Globus pallidus (tissue), 1 donor: ENCODE measurements at regions not wholly inside any gene's neighbourhood (a gene's known extent, or its start where the extent isn't known, plus 50 kb on each side); places are given as distances from the start of the nearest gene placed in this dataset.

Experiments
- DNase-seq: peaks from one replicate; pipeline ENCODE4 v3.0.0-alpha.2; 2015; ENCODE audit warnings: low spot score

DNA sequence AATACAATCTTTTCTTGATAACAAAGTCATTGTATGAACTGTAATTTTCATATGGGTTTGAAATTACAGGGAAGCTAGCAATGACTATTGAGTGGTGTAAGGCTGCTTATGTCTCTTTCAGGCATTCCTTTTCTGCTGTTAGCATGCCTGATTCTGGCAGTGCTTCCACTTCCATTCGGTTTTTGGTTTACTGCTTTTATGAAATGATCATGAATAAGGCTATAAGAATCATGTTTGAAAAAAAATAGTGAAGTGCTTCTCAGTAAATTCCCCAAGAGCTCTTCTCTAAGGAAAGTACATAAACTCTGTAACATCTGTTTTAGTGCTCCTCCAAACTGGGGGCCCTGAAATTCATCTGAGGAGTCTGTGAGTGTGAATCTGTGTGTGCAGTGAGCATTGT, 434.0 kb upstream of the RGS6 start:
- no peak for DNase-seq

DNA sequence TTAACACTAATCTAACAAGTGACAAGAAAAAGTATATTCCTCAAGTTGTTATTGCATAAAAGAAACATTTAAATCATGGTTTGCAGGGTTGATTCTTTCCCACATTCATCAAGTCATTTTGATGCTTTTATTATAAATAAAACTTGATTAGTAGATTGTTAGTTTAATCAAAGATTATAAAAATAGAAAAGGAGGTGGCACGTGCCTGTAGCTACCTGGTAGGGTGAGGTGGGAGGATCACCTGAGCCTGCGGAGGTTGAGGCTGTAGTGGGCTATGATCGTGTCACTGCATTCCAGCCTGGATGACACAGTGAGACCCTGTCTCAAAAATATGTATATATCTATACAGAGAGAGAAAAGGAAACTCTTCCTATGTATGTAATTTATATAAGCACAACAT, 433.2 kb upstream of the RGS6 start:
- no peak for DNase-seq

DNA sequence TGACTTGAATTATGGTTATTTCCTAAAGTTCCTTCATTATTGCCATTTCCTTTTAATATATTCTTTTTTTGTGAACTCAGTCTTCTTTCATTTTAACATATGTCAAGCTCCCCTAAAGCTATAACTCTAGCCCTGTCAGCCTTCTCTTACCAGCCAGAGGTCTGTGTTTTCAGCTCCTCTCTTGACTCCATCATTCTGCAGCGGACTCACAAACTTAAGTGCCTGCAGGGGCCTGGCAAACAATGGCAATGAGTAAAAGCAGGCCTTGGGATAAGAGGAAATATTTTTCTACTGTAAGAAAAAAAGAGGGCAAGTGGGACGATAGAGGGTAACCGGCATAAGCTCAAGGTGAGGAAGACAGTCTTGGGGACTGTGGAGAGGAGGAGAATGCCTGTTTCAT, 424.5 kb upstream of the RGS6 start:
- no peak for DNase-seq

DNA sequence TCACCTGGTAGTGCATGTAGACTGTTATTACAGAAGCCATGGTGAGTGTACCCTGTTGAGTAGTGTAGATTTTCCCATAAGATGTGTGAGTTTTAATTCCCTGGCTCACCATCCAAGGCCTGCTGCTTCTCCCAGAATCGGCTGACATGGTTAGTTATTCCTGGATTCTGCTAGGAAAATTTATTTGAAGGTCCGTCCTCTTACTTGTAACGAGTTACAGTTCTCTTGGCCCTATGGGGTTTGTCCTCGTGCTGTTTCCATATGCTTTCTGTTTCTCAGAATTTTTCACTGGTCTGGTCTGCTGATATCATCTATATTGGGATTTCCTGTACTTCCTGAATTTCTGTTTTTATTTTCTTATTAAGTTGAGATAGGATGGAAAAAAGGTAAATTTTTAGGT, 423.3 kb upstream of the RGS6 start:
- DNase-seq = no peak

DNA sequence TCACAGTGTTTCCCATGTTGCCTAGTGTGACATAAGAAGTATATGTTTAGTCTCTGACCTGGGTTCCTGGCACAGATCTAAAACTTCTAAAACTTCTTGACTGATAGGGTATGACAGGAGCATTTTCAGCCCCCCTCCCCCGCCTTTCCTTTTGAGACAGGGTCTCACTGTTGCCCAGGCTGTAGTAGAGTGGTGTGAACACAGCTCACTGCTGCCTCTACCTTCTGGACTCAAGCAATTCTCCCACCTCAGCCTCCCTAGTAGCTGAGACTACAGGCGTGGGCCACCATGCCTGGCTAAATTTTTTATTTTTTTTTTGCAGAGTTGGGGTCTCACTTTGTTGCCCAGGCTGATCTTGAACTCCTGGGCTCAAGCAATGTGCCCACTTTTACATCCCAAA, 421.1 kb upstream of the RGS6 start:
- DNase-seq = no peak

DNA sequence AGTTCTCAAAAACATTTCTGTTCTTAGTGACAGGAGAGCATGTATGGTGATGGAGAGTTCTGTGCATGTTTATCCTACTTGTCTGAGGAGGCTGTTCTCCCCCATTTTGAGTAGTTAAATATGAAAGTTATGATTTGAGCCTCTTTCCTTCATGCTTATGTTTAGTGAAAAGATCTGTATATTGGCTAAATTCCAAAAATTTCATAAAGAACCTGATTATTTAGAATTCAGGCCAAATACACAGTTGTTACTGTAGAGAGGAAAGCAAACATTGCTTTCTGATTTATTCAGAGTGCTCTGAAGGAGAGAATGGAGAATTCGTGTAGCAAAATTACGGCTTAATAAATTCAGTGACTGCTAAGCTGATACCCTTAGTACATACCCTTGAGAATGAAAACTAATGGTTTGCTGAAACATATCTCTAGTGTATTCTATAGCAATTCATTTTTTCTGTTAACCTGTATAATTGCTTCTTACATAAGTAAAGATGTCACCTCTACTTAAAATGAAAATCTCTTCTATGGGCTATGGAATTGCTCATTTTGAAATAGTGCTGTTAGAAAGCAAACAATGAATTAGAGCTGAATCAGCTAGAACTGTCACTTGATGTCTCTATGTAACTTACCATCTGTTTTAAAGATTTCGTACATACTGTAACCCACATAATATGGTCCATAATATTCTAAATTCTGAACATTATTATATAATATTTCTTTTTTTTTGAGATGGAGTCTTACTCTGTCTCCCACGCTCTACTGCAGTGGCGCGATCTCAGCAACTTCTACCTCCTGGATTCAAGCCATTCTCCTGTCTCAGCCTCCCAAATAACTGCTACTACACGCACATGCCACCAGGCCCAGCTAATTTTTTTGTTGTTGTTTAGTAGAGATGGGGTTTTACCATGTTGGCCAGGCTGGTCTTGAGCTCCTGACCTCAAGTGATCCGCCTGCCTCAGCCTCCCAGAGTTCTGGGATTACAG, 417.0 kb upstream of the RGS6 start:
- DNase-seq = no peak

DNA sequence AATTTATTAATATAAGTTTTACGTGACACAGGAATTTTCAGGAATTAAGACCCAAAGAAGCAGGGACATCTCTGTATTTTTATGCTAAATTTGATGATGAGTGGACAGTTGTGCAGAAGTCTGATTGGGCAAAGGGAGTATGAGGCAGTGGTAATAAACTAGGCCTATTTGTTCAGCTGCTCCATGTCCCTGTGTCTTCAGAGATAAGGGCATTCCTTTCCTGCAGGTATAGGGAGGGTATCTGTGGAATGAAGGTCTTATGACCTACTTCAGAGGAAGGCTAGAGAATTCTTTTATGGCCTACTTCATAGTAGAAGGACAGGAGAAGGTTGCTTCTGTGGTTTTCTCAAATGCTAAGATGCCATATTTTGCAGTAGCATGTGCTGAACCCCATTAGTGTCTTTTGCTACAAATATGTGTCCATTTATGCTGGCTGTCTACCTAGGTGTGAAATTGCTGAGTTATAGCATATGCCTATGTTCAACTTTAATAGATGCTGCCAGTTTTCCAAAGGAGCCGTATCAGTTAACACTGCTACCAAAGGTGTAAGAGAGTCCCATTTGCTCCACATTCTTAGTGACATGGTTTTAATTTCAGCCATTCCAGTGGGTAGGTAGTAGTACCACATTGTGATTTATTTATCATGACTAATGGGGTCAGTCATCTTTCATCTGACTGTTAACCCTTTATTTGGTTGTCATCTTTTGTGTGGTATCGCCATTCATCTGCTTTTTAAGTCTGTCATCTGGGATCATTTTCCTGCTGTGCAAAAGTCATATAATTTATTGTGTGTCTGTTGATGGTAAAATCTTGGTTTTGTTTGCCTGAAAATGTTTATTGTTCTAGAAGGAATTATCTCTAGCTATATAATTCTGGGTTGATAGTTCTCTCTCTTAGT, 410.7 kb upstream of the RGS6 start:
- DNase-seq = no peak

DNA sequence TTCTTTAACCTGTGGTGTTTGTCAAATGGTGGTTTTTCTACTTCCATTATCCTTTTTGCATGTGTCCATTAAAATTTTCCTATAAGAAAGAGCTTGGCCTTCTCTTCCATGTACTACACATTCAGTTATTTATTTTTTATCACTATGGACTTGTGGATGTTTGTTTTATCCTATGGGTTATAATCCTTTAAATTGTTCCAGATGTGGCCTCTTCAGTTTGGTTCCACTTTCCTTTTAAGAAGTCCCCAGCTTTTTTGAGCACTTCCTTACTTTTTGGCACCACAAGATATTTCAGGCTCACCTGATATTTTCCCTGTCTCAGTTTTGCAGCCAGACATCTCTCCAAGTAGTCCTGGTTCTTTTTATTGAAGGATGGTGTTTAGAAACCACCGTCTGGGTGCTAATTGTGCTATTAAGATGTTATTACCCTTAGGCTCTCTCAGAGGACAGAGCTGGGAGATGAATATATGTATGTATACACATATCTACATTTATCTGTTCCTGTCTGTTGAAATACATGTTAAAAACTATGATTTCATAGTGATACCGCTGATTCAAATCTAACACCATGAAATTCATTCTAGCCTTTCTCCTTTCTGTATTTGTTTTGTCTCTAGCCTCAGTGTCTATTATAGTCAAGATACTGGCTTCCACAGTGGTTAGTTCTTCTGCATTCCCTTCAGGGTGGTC, 408.5 kb upstream of the RGS6 start:
- no peak for DNase-seq

DNA sequence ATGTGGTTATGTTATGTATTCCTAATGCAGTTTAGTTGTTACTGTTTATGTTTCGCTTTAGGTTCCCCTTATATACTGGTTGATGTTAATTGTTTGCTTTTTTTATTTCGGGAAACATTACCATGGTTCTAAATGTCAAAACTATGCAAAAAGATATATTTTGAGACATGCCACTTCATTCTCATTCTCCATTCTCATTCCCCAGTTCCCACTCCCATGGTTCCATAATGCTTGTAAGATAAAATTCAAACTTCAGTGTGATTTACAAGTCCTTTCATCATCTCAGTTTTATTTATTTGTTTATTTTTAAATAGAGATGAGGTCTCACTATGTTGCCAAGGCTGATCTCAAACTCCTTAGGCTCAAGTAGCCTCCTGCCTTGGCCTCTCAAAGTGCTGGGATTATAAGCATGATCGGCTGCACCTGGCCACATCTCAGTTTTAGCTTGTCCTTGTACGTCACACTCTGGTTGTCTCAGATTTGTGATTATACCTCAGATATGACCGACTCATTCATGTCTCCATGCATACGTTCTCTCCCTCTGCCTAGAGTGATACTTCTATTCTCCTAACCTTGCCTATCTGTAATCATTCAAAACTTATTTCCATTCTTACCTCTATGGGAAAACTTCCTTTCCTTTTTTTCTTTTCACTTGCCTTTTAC, 407.8 kb upstream of the RGS6 start:
- no peak for DNase-seq

DNA sequence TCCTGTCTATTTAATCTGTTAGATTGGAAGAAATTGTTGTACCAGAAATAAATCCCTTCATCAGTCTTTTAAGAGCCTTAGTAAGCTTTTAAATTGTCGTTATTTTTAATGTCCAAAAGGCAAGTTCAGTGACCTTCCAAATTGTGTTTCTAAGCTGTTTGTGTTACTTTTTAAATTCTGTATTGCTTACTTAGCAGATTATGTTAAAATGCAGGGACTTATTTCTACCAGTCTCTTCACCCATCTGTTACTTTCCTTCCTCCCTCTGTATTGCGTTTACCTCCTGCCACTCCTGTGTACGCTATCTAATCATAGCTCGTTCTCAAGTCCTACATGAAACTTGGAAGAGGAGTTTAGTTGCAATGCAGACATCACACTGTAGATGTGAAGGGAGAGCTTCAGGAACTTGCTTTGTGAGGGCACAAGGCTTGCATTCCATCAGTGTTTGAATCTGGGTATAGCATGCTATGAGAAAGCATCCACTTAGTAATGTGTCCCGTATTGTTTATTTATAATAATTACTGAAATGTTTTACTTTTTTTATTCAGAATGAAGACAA, 406.5 kb upstream of the RGS6 start:
- DNase-seq = no peak

DNA sequence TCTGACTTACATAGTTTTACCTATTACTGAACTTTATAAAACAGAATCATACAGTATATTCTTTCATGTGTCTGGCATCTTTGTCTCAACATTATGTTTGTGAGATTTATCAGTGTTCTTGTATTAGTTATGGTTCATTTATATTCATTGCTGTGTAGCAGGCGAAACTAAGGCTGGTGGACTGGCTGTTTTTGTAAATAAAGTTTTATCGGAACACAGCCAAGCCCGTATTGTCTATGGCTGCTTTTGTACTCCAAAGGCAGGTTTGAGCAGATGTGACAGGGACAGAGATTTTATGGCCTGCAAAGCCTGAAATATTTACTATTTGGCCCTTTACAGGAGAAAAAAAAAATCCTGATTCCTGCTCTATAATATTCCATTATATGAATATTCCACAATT, 405.8 kb upstream of the RGS6 start:
- DNase-seq = no peak

DNA sequence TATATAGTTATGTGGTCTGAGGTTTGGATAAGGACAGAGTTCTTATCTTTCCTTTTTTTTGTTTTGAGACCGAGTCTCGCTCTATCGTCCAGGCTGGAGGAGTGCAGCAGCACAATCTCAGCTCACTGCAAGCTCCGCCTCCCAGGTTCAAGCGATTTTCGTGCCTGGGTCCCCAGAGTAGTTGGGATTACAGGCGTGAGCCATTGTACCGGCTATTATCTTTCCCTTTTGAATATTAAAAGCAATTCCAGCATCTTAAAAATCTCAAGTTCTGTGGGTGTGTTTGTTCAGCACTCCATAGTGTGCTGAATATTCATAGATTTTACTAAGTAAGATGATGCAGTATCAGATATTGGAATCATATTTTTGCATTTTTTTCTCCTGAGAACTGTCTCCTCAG, 404.4 kb upstream of the RGS6 start:
- no peak for DNase-seq

DNA sequence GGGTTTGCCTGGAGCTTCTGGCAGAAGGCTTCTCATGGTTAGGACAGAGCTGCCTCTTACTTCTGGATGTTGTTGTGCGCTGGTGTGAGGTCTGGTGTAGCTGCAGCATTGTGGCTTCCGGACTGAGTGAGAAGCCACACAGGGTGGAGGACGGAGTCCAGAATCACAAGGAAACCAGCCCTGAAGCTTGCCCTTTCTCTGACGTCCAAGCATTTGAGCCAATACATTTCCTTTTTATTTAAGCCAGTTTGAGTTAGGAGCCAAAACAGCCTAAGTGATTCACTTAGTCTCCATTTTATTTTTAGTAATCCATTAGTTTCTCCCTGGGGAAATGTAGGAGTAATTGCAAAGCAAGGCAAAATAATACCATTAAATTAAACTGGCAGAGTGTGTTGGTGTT, 402.4 kb upstream of the RGS6 start:
- DNase-seq = peak; percentile 40

DNA sequence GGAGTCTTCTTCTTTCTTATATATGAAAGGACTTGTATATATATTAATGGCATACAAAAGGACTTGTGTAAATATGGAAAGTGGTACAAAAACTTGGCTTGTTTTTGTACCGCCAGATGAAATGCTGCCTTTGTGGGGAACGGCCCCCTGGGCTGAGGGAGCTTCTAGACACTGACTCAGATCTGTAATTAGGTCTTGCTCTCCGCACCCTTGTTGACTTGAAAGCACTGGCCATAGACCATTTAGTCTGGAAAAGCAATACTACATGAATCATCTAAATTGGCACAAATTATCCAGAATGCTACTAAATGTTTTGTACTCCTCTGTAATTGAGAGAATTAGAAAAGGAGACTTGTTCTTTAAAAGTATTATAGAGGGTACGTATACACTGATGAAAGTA, 399.9 kb upstream of the RGS6 start:
- DNase-seq = peak; percentile 17

DNA sequence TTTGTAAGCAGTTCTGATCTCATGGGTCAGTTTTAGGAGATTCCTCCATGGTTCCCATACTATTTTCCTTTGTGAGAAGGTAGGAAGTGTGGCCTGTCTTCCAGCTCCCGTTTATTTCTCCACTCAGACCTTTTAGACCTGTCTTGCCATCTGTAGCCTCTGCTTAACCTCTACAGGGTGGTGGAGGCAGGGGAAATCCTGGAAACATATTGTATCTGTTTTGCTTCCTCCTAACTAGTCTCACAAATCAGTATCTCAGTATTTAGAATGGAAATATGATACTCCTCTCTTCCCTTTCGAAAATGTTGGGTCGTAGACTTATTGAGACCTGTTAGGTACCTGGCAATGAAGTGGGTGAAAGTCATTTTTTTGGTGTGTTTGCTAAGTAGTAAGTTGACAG, 399.4 kb upstream of the RGS6 start:
- DNase-seq = no peak

DNA sequence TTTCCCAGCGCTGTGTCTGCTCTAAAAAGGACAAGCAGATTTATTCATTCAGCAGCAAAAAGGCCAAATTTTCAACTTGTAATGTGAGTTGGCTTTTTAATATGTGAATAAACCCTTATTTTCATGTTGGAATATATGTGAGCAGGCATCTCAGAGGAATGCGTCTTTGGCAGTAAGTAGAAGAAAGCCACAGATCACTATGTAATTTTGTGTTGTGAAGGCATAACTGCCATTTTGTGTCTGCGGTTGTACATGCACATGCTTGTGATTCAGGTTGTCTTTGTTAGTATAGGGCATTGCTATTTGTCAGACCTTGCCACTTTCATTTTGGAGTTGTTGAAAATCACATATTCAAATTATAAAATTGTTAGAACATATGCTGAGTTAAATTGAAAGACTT, 398.8 kb upstream of the RGS6 start:
- DNase-seq = no peak

DNA sequence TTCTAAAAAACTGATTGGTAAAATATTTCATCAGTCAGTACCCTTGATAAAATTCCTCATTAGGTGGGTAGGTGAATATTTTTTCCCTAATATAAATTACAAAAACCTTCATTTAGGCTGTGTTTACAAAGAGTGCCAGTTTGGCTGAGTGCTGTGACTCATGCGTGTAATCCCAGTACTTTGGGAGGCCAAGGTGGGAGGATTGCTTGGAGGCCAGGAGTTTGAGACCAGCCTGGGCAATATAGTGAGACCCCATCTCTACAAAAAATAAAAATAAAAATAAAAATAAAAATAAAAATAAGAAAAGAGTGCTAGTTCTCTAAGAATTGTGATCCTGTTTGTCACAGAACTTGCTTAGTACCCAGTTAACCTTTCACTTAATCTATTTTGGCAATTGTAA, 398.4 kb upstream of the RGS6 start:
- no peak for DNase-seq

DNA sequence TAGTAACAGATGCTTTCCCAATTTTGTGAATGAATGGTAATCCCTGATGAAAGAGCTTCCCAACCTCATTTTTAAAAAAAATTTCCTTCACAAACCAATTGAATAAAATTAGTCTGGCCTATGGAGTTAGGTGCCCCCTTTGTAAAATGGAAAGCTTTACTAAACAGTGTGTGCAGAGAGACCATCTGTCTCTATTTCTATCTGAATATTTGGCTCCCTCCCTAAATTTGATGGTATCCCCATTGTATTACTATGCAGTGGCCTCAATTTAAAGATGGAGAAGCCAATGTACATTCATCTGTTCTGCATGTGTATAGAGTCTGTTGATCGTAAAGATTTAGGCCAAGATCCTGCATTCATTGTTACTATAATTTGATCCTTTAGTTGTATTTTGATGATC, 397.7 kb upstream of the RGS6 start:
- DNase-seq = no peak

DNA sequence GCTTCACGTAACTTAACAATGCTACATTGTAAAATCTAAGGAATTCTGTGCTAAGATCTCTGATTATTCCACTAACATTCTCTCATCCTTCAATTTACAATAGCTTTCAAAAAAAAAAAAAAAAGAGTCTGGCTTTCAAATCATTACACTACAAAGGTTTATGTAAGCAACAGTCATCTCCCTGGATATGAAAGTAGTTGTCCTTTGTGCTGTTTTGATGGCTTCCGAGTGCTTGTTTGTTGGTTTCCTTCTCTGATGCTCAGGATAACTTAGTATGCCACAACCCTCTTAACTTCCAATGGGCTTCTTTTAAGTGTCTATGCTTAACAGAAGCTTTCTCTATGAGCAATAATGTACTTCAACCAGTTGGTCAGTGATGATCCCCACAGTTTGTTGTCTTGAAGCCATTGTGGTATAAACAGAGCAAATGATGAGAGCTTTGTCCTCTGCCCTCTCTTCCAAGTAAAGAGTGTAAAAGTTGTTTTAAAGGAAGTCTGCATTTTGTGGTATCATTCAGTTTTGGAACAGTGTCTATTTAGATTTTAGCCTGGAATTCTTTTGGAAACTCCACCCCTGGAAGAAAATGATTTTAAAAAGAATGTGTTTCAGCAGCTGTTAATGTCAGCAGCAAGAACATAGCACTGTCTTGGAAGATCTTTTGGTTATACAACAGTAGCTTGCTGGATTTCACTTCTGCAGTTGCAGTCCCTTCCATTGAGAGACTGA, 396.1 kb upstream of the RGS6 start:
- no peak for DNase-seq

DNA sequence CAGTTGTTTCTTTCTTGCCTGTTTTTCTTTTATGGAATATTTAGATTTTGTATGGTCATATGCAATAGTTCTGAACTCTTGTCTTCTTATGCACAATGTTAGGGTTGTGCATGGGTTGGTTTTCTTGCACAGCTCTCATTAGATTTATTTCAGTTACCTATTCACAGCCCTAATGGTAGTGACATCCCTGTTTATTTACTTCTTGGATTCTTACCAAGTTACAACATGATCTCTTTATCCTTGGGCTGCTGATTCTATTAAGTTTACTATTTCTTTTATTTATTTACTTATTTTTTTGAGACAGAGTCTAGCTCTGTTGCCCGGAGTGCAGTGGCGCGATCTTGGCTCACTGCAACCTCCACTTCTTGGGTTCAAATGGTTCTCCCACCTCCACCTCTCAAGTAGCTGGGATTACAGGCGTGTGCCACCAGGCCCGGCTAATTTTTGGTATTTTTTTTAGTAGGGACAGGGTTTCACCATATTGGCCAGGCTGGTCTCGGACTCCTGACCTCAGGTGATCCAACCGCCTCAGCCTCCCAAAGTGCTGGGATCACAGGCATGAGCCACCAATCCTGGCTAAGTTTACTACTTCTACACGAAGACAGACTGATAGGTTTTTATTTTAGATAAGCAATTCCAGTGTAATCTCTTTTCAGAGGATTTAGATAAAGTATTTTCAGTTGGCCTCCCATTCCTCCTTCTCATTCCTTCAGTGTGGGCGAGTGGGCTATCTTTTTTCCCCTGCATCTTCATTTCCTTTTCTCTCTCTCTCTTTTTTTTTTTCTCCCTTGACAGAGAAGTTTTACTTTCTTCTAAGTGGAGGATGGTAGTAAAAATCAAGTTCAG, 395.1 kb upstream of the RGS6 start:
- no peak for DNase-seq
